ENCODE measurements at regions not wholly inside any gene's neighbourhood (a gene's known extent, or its start where the extent isn't known, plus 50 kb on each side); places are given as distances from the start of the nearest gene placed in this dataset.

GRCh38 chr2:45191976-45192375 is 182.7 kb upstream of the SIX2 start:
- no peak for DNase-seq
- TF ChIP-seq, protein P1, sequence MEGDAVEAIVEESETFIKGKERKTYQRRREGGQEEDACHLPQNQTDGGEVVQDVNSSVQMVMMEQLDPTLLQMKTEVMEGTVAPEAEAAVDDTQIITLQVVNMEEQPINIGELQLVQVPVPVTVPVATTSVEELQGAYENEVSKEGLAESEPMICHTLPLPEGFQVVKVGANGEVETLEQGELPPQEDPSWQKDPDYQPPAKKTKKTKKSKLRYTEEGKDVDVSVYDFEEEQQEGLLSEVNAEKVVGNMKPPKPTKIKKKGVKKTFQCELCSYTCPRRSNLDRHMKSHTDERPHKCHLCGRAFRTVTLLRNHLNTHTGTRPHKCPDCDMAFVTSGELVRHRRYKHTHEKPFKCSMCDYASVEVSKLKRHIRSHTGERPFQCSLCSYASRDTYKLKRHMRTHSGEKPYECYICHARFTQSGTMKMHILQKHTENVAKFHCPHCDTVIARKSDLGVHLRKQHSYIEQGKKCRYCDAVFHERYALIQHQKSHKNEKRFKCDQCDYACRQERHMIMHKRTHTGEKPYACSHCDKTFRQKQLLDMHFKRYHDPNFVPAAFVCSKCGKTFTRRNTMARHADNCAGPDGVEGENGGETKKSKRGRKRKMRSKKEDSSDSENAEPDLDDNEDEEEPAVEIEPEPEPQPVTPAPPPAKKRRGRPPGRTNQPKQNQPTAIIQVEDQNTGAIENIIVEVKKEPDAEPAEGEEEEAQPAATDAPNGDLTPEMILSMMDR (IDR thresholded peaks at IDR 0.05; ENCODE audit: low read depth, low read length): no peak
- H3K36me3 ChIP-seq: no peaks in the 10 kb centered on the region
- no peak overlapping the region for H3K27ac ChIP-seq
- H3K4me3 ChIP-seq (ENCODE audit: low read depth, low read length): no peak overlapping the region
- H3K27me3 ChIP-seq (ENCODE audit: insufficient read depth, low read depth, severe bottlenecking): peaks cover 7% of the 10 kb centered on the region
- H3K9me3 ChIP-seq (ENCODE audit: severe bottlenecking): no peaks in the 10 kb centered on the region

DNA sequence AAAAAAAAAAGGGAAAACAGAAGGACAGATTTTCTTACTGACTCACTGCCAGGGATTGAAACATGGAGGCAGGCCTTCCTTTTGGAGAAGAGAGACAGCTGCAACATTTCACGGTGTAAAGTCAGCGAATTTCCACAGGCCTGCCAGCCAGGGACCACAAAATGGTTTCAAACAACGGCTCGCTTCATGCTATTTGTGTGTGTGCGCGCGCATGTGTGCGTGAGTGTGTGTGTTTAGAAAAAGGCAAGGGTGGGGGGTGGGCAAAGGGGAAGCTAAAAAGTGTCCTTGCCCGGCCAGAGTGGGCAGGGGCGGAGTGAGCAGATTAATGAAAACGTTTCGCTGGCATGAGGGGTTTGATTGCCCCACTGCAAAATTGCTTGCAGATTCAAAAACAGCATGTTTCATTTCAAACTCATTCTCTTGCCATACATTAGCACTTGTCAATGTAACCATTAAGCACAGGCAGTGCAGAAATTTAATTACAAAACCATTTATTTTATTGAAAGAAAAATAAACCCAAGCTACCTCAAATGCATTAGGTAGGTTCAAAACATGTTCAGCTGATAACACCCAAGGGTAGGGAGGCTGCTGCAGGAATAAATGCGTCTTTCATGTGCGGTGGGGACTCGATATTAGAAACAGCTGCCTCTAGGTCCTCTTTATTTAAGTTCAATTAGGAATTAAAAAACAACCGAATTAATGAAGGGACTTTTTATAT is 182.1 kb upstream of the SIX2 start:
- no peak for DNase-seq
- TF ChIP-seq, protein P1 (IDR thresholded peaks at IDR 0.05; ENCODE audit: low read depth, low read length): no peak

GRCh38 chr2:45190481-45190942 is 181.3 kb upstream of the SIX2 start:
- Histone ChIP-seq H3K27me3 (ENCODE audit: insufficient read depth, low read depth, severe bottlenecking) (peaks cover 8% of the 10 kb centered on the region), H3K36me3 (no peaks in the 10 kb centered on the region), H3K27ac (no peak overlapping the region), H3K4me3 (ENCODE audit: low read depth, low read length) (no peak overlapping the region), H3K9me3 (ENCODE audit: severe bottlenecking) (no peaks in the 10 kb centered on the region)
- DNase-seq: no peak
- TF ChIP-seq, protein P1 (IDR thresholded peaks at IDR 0.05; ENCODE audit: low read depth, low read length): no peak

More for the DNA sequence above, 182.1 kb upstream of the SIX2 start:
- Histone ChIP-seq H3K36me3 (no peaks in the 10 kb centered on the region), H3K27ac (no peak overlapping the region), H3K27me3 (ENCODE audit: insufficient read depth, low read depth, severe bottlenecking) (peaks cover 7% of the 10 kb centered on the region), H3K9me3 (ENCODE audit: severe bottlenecking) (no peaks in the 10 kb centered on the region), H3K4me3 (ENCODE audit: low read depth, low read length) (no peak overlapping the region)

GRCh38 chr2:45184606-45185005 is 175.4 kb upstream of the SIX2 start:
- Histone ChIP-seq H3K36me3 (no peaks in the 10 kb centered on the region), H3K27ac (no peak overlapping the region), H3K27me3 (ENCODE audit: insufficient read depth, low read depth, severe bottlenecking) (peaks cover 22% of the 10 kb centered on the region), H3K9me3 (ENCODE audit: severe bottlenecking) (no peaks in the 10 kb centered on the region), H3K4me3 (ENCODE audit: low read depth, low read length) (no peak overlapping the region)
- TF ChIP-seq, protein P1 (IDR thresholded peaks at IDR 0.05; ENCODE audit: low read depth, low read length): no peak
- DNase-seq: no peak

- H3K27me3 ChIP-seq (ENCODE audit: insufficient read depth, low read depth, severe bottlenecking): peaks cover 20% of the 10 kb centered on the region
- no peaks in the 10 kb centered on the region for H3K36me3 ChIP-seq
- TF ChIP-seq, protein P1 (IDR thresholded peaks at IDR 0.05; ENCODE audit: low read depth, low read length): no peak
- H3K27ac ChIP-seq: no peak overlapping the region
- no peak for DNase-seq
- H3K4me3 ChIP-seq (ENCODE audit: low read depth, low read length): no peak overlapping the region
- no peaks in the 10 kb centered on the region for H3K9me3 ChIP-seq (ENCODE audit: severe bottlenecking)
Observed at GRCh38 chr2:45182667-45183295, 173.5 kb upstream of the SIX2 start.

Measured in WERI-Rb-1 (cell line).